ENCODE measurements at regions not wholly inside any gene's neighbourhood (a gene's known extent, or its start where the extent isn't known, plus 50 kb on each side); places are given as distances from the start of the nearest gene placed in this dataset.

DNA sequence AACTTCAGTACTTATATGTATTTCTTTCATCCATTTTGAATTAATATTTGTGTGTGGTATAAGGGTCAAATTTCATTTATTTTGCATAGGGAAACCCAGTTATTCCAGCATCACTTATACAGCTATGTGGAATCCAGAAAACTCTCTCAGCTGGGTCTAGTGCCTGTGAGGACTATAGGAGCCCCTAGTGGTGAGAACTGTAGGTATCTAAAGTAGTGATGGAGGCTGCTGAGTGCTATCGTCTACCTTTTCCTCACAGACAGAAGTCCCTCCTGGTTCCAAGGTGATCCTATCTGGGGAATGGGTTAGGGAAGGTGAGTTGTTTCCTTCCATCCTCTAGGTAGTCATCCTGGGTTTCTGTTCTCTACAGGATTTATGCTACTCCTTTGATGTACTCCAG is 352.0 kb upstream of the C1orf87 start:
- peak; percentile 1 for DNase-seq (ENCODE audit: low read depth)
- H3K4me3 ChIP-seq (ENCODE audit: low read depth, low read length) = no peak overlapping the region
- TF ChIP-seq, protein P1, sequence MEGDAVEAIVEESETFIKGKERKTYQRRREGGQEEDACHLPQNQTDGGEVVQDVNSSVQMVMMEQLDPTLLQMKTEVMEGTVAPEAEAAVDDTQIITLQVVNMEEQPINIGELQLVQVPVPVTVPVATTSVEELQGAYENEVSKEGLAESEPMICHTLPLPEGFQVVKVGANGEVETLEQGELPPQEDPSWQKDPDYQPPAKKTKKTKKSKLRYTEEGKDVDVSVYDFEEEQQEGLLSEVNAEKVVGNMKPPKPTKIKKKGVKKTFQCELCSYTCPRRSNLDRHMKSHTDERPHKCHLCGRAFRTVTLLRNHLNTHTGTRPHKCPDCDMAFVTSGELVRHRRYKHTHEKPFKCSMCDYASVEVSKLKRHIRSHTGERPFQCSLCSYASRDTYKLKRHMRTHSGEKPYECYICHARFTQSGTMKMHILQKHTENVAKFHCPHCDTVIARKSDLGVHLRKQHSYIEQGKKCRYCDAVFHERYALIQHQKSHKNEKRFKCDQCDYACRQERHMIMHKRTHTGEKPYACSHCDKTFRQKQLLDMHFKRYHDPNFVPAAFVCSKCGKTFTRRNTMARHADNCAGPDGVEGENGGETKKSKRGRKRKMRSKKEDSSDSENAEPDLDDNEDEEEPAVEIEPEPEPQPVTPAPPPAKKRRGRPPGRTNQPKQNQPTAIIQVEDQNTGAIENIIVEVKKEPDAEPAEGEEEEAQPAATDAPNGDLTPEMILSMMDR (IDR thresholded peaks at IDR 0.05; ENCODE audit: insufficient read depth, low read depth, low read length, missing control alignments) = peak; percentile 38

DNA sequence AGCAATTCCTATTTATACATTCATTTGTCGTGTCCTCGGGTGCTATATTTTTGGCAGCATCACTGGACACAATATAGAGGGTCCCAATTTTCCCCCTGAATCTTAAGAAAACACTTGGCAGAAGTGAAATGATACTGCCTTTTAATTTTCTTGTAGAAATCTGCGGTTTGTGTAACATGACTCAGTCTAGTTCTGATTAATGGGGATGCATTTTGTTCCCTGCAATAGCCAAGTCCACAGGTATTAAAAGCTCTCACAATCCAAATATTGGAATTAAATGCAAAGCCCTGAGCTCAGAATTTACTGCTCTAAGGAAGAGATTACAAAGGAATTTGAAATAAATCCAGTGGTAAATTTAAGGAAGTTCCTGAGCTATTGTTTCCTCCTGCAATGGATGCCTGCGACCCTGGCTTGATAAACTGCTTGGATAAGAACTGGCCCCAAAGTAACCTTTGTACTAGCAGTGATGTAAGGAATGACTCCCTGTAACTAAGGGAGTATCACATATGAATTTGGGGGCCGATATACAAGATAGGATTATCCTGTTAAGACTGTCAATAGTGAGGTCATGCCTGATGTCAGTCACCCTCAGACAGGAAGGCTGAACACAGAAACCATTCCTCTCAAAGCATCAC is 349.7 kb upstream of the C1orf87 start:
- TF ChIP-seq, protein P1 (IDR thresholded peaks at IDR 0.05; ENCODE audit: insufficient read depth, low read depth, low read length, missing control alignments) = no peak
- no peak overlapping the region for H3K4me3 ChIP-seq (ENCODE audit: low read depth, low read length)
- DNase-seq (ENCODE audit: low read depth) = no peak

DNA sequence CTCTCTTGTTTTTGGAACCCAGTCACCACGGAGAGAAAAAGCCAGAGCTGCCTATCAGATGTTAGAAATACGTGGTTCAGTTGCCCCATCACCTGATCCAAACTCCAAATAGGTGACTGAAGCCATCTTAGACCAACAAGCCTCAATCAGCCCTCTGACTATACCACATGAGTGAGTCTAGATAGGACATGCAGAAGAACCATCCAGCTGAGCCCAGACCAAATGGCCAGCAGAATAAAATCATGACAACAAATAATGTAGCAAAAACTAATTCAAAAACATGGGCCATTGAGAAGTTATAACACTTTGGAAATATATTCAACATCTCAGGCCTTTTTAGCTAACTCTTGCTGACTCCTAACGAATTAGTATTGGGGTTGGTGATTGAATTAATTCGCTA is 348.4 kb upstream of the C1orf87 start:
- TF ChIP-seq, protein P1 (IDR thresholded peaks at IDR 0.05; ENCODE audit: insufficient read depth, low read depth, low read length, missing control alignments) = no peak
- H3K4me3 ChIP-seq (ENCODE audit: low read depth, low read length) = no peak overlapping the region
- no peak for DNase-seq (ENCODE audit: low read depth)

DNA sequence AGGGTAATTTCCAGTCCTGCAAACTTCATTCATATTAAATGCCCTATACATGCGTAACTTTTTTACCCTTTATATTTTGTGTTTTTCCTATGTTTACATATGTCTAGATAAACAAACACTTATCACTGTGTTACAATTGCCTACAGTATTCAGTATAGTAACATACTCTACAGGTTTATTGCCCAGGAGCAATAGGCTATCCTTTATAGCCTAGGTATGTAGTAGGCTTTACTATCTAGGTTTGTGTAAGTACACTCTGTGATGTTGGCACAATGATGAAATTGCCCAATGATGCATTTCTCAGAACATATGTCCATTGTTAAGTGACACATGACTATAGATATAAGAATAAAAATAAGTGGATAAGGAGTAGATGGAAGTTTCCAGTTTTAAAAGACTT is 345.5 kb upstream of the C1orf87 start:
- no peak overlapping the region for H3K4me3 ChIP-seq (ENCODE audit: low read depth, low read length)
- no peak for DNase-seq (ENCODE audit: low read depth)
- TF ChIP-seq, protein P1 (IDR thresholded peaks at IDR 0.05; ENCODE audit: insufficient read depth, low read depth, low read length, missing control alignments) = no peak

DNA sequence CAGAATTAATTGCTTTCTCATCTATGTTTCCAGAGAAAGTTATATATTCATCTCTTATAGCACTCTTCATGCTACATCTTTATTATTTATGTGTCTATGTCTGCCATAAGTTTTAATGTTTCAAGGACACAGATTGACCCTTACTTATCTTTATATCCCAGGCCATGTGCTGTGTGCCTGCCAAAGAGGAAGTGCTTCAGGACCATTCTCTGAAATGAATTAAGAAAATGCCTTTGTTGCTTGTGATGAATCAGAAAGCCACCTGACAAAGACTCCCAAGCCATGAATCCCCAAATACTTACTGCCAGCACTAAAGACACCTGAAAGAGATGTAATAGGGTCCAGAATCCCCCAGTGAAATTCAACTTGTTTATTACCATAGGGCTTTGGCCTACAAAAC is 342.1 kb upstream of the C1orf87 start:
- no peak for DNase-seq (ENCODE audit: low read depth)
- TF ChIP-seq, protein P1 (IDR thresholded peaks at IDR 0.05; ENCODE audit: insufficient read depth, low read depth, low read length, missing control alignments) = no peak
- H3K4me3 ChIP-seq (ENCODE audit: low read depth, low read length) = no peak overlapping the region

DNA sequence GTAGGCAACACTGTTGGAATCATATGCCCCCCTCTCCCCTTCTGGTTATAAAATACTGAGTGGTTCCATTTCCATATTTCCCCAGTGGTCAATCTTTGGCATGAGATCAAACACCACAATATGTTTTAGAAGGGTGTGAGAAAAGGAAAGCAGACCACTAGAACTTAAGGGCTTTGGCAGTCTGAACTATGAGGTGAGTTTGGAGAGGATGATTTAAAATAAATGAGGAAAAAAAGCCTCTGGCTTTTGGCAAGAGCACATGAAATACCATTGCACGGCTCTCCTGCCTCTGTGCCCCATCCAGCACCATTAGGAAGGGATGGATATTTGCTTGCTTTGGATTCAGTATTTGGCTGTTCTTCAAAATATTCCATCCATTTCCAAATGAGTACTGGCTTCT is 339.5 kb upstream of the C1orf87 start:
- TF ChIP-seq, protein P1 (IDR thresholded peaks at IDR 0.05; ENCODE audit: insufficient read depth, low read depth, low read length, missing control alignments) = no peak
- no peak for DNase-seq (ENCODE audit: low read depth)
- no peak overlapping the region for H3K4me3 ChIP-seq (ENCODE audit: low read depth, low read length)

DNA sequence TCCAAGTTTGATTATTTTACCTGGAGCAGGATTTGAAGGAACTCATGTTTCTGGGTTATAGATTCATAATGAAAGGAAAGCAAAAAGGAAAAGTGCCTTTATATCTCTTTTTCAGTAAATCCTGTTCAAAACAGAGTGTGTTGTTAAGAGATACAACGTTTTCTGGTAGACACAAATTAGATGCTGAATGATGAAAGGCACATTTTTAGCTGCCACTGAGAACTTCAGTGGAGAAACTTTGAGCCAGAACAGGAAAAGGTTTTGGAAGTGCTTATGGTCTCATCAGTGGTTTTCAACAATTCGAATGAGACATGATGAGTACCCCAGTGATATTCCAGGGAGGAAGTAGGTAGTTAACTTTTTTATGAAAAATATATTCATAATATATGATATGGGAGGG is 338.0 kb upstream of the C1orf87 start:
- TF ChIP-seq, protein P1 (IDR thresholded peaks at IDR 0.05; ENCODE audit: insufficient read depth, low read depth, low read length, missing control alignments) = no peak
- no peak for DNase-seq (ENCODE audit: low read depth)
- no peak overlapping the region for H3K4me3 ChIP-seq (ENCODE audit: low read depth, low read length)
